K562 (cell line): ENCODE measurements at regions not wholly inside any gene's neighbourhood (a gene's known extent, or its start where the extent isn't known, plus 50 kb on each side); places are given as distances from the start of the nearest gene placed in this dataset.

Experiments used
- ATF7 ChIP-seq: fragments of 450-650 bp; IDR thresholded peaks from 2 replicates; pipeline ENCODE4 v1.7.1; 2014; ENCODE audit warnings: mild to moderate bottlenecking, moderate library complexity
- CCNT2 ChIP-seq: IDR thresholded peaks from 2 replicates; pipeline ENCODE4 v1.6.1; 2011; ENCODE audit warnings: borderline replicate concordance, low read depth, mild to moderate bottlenecking, moderate library complexity, mixed read lengths, low read length; ENCODE audit not compliant: insufficient read length; ENCODE audit errors: extremely low read depth
- CEBPB ChIP-seq: fragments of 450-650 bp; IDR thresholded peaks from 2 replicates; pipeline ENCODE4 v1.6.1; 2016; ENCODE audit warnings: missing genetic modification characterization, missing compliant biosample characterization
- CHD1 ChIP-seq: fragments of 200-600 bp; sonication (generic); IDR thresholded peaks from one replicate; pipeline ENCODE4 v1.6.1; 2012; ENCODE audit warnings: mild to moderate bottlenecking, moderate library complexity, low read length, inconsistent platforms
- CHD4 ChIP-seq: fragments of 200-600 bp; sonication (generic); IDR thresholded peaks from 3 replicates; pipeline ENCODE4 v1.6.1; 2012; ENCODE audit warnings: low read depth, mild to moderate bottlenecking, mixed read lengths, low read length, inconsistent platforms; ENCODE audit not compliant: insufficient read depth, insufficient replicate concordance, poor library complexity, severe bottlenecking
- DEAF1 ChIP-seq: fragments of 450-650 bp; formaldehyde crosslinking; IDR thresholded peaks from 2 replicates; pipeline ENCODE4 v1.4.0; 2020; ENCODE audit warnings: mild to moderate bottlenecking, moderate library complexity
- FOXA1 ChIP-seq: fragments of 450-650 bp; IDR thresholded peaks from 2 replicates; pipeline ENCODE4 v1.6.1; 2016; ENCODE audit warnings: mild to moderate bottlenecking, borderline replicate concordance
- L3MBTL2 ChIP-seq: fragments of 450-650 bp; IDR thresholded peaks from 2 replicates; pipeline ENCODE4 v1.6.1; 2016; ENCODE audit warnings: mild to moderate bottlenecking, moderate library complexity
- MLLT1 ChIP-seq, 2 experiments: fragments of 450-650 bp; IDR thresholded peaks; 2 replicates each; pipeline ENCODE4 v1.6.1; 2016
- NONO ChIP-seq, 2 experiments: fragments of 200-400 bp in 1 of 2; fragments of 450-650 bp in 1 of 2; formaldehyde crosslinking in 1 of 2; IDR thresholded peaks; 2 replicates each; pipeline ENCODE4 v1.6.1; 2017; ENCODE audit warnings: low read depth in 2 of 2, mild to moderate bottlenecking in 2 of 2, moderate library complexity in 2 of 2, low read length in 1 of 2
- POLR2AphosphoS5 ChIP-seq: IDR thresholded peaks from 2 replicates; pipeline ENCODE4 v1.6.1; 2011; ENCODE audit warnings: mild to moderate bottlenecking, low read depth, low read length, moderate library complexity; ENCODE audit not compliant: control insufficient read depth, insufficient read depth
- SIN3B ChIP-seq: fragments of 450-650 bp; IDR thresholded peaks from 2 replicates; pipeline ENCODE4 v1.6.1; 2017; ENCODE audit warnings: low read depth, mild to moderate bottlenecking, moderate library complexity
- SMAD3 ChIP-seq: fragments of 450-650 bp; formaldehyde crosslinking; conservative IDR thresholded peaks from 2 replicates; pipeline ENCODE4 v1.4.0; 2020; ENCODE audit warnings: mild to moderate bottlenecking
- SRSF1 ChIP-seq: fragments of 200-400 bp; formaldehyde crosslinking; IDR thresholded peaks from 2 replicates; pipeline ENCODE4 v1.6.1; 2017; ENCODE audit warnings: mild to moderate bottlenecking, low read depth, low read length, moderate library complexity
- ZBTB11 ChIP-seq, 3 experiments: fragments of 200-800 bp in 1 of 3; fragments of 250-450 bp in 1 of 3; fragments of 450-650 bp in 1 of 3; sonication (Bioruptor Pico) in 1 of 3; sonication (Bioruptor generic) in 1 of 3; formaldehyde crosslinking in 1 of 3; IDR thresholded peaks; 2 replicates each; pipeline versions ENCODE4 v1.6.1 to v1.8.0; 2016 to 2022; ENCODE audit warnings: mild to moderate bottlenecking in 2 of 3, missing genetic modification characterization in 2 of 3, missing compliant biosample characterization in 1 of 3, moderate library complexity in 1 of 3
- ZBTB33 ChIP-seq: sonication (generic); formaldehyde crosslinking; IDR thresholded peaks from 2 replicates; pipeline ENCODE4 v1.8.1; 2023; ENCODE audit warnings: mild to moderate bottlenecking, missing genetic modification reagents
- ZNF707 ChIP-seq: fragments of 250-450 bp; sonication (Bioruptor Pico); conservative IDR thresholded peaks from 2 replicates; pipeline ENCODE4 v1.8.0; 2022; ENCODE audit warnings: inconsistent platforms, mild to moderate bottlenecking, moderate library complexity
- TF ChIP-seq, protein P1 (sequence below): fragments of 250-450 bp; sonication (Bioruptor Pico); IDR thresholded peaks from 2 replicates; pipeline ENCODE4 v1.8.0; 2021; ENCODE audit warnings: borderline replicate concordance, mild to moderate bottlenecking, moderate library complexity; ENCODE audit not compliant: poor library complexity, severe bottlenecking

GRCh38 chr6:105748737-105749161, 337.4 kb upstream of the PRDM1 start (continued):
- TF ChIP-seq ZBTB11 (CRISPR knock-in tag; IDR thresholded peaks at IDR 0.05) = peak in 1 of 3 experiments; percentile 50; a peak in 1 of 6 replicates
- no peak for TF ChIP-seq CEBPB (tag)
- TF ChIP-seq NONO (IDR thresholded peaks at IDR 0.05; ENCODE audit: low read depth in 2 of 2, low read length in 1 of 2) = no peak
- TF ChIP-seq CHD1 = no peak
- no peak for TF ChIP-seq CCNT2
- no peak for TF ChIP-seq CHD4
- TF ChIP-seq, protein P1, sequence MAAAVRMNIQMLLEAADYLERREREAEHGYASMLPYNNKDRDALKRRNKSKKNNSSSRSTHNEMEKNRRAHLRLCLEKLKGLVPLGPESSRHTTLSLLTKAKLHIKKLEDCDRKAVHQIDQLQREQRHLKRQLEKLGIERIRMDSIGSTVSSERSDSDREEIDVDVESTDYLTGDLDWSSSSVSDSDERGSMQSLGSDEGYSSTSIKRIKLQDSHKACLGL (CRISPR knock-in tag) = no peak
- no peak for TF ChIP-seq DEAF1 (CRISPR knock-in tag)
- TF ChIP-seq ZNF707 (CRISPR knock-in tag) = no peak
- TF ChIP-seq SIN3B = no peak
- TF ChIP-seq SMAD3 (CRISPR knock-in tag) = no peak
- TF ChIP-seq POLR2AphosphoS5 = no peak
- no peak for TF ChIP-seq ZBTB33
- no peak for TF ChIP-seq ATF7
- TF ChIP-seq MLLT1 (IDR thresholded peaks at IDR 0.05) = no peak
- TF ChIP-seq FOXA1 = no peak
- TF ChIP-seq SRSF1 = no peak
- TF ChIP-seq L3MBTL2 = peak; percentile 29; the same call in 1 of the 2 replicates
